Kidney glomerular epithelial cell (primary cell): ENCODE measurements at regions not wholly inside any gene's neighbourhood (a gene's known extent, or its start where the extent isn't known, plus 50 kb on each side); places are given as distances from the start of the nearest gene placed in this dataset.

Experiments
- DNase-seq: peaks from one replicate; lab custom pipeline; 2025; lab: John Stamatoyannopoulos, UW

DNA sequence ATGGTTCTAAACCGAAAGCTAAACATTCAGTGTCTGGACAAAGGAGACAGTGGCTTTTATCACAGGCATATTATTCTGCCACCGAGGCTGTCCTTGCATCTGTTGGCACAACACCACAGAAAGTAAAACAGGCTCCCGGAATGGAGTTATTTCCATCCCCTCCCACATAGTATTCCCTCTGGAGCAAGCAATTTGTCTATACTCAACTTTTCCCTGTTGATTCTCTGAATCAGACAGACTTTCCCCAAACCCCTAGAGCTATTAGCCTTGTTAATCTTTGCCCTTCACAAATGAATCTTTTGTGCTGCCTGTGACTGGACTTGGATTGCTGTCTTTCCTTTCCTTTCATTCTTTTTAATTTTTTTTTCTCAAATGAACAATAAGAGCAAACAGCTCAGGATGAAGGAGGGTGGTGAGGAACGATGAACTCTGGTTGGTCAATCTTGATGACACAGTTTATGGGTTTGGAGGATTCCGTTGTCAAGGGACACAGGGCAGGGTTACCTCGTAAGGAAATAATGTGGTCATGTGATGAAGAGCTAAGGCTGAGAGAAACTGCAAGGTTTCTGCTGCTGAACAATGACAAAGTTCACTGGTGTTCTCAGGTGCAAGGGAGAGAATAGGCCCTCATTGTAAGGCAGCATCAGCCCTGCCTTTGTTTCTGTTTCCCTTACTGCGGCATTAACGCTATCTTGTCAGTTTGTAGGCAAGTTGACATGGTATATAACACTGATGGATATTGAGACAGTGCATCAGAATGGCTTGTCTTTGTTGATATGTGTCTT is 275.0 kb upstream of the BMP2 start:
- peak; percentile 59 for DNase-seq

DNA sequence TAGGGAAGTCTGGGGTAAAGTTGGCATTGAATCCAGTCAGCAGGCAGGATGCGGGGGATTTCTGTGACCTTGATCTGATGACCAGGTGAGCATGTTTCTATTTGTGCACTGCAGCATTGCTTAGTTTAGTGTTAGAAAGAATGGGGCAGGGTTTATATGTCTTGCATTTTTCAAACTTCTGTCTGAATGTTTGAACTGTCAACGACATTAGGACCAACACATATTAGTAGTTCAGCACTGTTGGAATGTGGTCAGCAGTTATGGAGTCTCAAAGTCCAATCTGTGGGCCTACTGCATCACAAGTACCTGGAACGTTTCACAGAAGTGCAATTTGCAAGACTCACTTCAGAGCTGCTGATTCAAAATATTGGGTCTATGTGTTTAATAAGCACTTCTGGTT is 276.6 kb upstream of the BMP2 start:
- no peak for DNase-seq

DNA sequence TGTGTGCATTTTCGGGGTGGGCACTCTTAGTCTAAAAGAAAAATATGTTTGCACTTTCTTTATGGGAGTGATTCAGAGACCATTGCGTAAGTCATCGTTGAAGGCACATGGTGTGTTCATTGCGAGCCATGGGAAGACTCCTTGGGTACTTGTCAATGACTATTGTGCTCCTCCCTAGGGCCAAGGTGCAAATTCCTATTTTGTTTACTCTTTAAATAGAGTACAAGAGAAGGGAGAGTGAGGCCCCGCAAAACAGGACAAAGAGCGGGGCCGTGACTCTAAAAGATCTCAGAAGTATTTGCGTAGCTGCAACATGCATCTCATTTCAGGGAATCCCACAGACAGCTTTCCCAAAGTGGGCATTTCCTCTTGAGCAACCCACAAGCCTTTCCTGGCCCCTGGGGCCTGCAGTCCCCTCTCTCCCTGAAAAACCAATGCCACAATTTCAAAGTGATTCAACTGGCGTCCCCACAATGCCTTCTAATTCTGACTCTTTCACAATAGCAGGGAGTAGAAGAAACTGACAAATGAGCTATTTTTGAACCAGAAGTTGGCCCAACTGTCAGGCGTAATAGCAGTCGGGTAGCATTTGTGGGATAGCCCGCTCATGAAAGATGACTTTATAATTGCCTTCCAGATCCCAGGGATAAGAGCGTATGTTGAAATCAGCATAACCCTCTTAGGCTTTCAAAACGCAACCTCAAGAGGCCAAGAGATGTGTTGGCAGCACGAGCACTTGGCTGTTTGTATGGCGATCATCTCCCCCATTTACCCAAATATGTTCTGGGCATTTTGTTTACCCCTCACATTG is 277.9 kb upstream of the BMP2 start:
- DNase-seq: no peak

DNA sequence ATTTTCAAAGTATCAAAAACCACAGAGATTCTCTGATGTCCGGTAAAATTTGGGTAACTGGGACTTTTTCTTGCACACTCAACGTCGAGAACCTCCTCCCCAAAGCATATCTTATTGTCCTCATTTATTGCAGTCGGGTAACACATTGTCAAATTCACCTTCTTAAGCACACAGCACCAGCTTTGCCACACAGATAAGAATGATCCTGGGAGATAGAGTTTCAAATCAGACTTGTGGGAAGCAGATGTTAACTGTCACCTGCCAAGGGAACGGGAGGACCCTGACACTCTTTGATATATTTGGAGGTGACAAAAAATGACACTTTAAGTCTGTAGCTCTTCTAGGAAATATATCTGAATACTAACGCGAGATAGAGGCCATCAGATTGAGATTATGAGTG is 282.1 kb upstream of the BMP2 start:
- no peak for DNase-seq

DNA sequence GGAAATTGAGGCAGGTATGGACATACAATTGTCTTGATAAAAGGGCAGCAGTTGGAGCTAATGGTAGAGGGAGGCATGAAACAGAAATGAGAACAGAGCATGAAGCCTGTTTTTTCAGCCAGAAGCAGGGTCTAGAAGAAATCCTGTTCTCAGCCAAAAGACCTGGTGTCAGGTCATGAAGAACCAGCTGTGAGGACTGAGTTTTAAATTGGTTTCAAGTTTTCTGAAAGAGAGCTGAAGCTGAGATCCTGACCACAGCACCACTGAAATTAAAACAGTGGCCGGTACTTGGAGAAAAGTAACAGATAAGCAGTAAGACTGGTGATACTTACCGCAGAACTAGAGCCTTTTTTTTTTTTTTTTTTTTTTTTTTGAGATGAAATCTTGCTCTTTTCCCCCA is 283.8 kb upstream of the BMP2 start:
- no peak for DNase-seq

DNA sequence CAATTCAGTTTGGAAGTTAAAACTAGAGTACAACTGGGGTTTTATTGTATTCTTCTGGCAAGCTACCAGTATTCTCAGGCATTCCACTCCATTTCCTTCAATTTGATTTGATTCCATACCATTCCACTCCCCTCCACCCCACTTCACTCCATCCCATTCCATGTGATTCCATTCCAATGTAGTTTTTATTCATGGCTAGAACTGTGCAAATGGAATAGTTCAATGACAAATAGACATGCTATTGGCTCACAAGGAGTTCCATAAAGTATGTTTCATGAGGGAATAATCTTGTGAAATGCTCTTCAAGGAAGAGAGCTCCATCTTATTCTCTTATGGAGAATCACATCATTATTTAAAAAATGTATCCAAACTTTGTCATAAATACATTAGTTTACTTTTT is 285.0 kb upstream of the BMP2 start:
- DNase-seq: no peak

DNA sequence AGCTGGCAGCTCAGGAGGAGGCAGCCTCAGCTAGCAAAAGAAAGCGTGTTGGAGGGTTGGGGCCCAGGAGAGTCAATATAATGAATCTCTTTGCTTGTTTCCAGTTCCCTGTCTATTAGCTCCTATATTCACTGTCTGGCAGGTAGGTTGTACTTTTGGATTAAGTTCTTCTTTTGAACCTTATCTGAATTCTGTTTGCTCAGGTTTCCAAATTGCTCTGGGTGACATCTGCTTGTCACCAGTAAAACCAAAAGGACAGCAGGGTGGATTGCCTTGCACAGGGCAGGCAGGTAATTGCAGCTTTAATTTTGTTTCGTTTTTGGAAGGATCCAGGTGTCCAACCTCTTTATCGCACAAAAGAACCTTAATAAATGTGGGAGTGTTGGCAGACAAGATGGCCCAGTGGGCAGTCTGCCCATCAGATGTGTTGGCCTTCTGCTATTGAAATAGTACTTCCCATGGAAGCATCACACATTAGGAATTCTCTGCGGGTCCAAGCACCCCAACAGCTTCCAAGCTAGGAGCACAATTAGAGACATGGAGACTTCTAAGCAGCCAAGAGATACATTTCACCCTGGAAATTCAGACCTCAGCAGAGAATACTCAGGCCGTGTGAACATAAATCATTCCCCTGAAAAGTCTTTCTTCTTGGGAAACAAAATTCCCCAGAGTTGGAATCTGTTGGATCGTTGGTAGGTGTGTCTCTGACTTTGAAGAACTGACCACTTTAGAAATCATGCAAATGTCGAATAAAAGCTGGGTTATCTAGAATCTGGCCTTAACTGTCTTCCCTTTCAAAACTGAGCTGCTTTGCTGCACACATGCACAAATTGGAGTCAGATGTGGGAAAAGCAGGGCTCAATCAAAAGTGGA is 286.9 kb upstream of the BMP2 start:
- DNase-seq: no peak

DNA sequence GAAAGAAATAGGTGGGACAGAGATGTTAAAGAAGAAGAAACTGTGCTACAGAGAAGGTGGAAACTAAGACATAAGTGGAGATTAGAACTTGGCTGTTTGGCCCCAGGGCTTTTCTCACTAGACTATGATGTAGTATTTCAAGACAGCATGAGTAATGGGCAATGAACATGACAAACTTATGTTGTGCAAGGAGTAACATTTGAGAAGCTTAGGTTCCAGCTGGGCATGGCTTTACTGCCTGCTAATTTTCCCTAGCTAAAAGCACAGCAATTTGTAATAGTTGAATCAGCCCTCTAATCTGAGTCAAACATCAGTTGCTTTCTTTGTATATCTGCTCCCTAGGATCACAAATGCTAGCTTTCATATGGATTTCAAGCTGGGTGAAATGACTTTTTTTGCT is 294.3 kb upstream of the BMP2 start:
- no peak for DNase-seq

DNA sequence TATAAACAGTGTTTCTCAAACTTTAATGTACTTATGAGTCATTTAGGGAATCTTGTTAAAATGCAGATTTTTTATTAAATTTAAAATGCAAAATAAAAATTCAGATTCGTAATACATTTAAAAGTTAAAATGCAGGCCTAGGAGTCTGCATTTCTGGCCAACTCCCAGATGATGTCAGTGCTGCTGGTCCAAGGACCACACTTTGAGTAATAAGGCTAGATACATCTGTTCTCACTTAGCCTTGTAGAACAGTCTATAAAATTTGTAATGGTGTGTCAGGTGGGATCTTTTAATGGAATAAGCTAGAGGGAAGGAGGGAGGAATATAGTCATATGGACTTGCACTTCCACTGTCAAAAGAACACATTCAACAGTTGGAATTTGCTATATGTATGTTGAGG is 295.6 kb upstream of the BMP2 start:
- no peak for DNase-seq

DNA sequence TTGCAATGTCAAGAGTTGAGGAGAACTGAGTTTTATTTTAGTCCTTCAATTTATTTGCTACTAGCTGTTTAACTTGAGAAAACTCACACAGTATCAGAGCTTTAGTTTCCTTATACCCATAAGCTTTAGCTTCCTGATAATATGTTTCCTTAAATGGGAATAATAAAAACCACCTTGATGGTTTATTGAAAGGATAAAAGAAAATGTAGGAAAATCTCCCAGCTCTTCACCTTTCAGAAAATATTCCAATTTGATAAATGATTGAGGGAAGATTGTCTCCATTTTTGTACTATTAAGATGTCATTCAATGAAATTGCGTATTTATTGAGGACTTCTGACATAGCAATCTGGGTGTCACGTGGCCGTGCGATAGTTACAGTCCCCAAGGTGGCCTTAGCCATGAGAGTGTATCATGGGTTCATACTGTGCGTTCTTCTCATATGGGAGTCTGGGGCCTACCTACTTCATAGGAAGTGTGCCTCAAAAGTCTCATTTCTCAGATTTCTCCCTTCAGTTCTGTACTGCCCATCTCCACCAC is 296.3 kb upstream of the BMP2 start:
- no peak for DNase-seq

DNA sequence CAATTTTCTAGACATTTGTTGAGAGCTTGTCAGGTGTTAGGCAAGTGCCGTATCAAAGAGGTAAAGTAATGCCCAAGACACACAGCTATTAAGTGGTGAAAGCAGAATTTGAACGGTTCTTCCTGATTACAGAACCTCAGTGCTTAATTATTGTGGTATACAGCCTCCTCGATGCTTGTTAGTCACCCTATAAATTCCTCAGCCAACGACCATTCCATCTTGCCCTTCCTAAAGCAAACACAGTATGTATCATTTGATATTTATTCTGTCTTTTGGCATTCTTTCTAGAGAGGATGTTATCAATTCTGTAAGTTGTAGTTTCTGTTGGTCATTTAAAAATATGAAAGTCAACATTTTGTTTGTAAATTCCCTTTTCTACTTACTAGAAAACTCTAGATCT is 297.8 kb upstream of the BMP2 start:
- DNase-seq: no peak

DNA sequence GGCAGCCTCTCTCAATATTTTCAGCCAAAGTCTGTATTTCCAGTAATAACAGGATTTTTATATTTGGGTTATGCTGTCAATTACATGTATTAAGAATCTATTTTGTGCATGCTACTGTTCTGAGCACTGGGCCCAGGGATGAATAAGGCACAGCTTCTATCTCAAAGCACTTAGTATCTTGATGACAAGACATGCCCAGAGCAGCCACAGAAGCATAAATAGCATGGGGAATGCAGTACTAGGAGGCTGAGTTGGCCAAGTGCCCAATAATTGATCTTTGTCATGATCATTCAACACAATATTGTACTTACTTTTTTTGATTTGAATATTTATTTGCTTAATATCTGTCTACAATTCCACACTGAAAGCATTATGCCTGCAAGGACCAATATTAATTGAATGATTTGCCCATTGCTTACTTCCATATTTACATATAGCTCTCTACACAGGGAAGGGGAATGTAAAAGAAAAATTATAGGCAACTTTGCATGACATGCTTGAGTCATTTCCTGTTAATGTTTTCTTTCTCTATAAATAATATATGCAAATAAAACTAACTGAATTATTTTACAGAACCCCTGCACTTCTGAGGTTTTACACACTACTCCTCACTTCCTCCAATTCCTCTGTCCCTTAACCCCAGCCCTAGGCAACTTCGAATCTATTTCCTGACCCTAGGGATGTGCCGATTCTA is 298.9 kb upstream of the BMP2 start:
- no peak for DNase-seq

DNA sequence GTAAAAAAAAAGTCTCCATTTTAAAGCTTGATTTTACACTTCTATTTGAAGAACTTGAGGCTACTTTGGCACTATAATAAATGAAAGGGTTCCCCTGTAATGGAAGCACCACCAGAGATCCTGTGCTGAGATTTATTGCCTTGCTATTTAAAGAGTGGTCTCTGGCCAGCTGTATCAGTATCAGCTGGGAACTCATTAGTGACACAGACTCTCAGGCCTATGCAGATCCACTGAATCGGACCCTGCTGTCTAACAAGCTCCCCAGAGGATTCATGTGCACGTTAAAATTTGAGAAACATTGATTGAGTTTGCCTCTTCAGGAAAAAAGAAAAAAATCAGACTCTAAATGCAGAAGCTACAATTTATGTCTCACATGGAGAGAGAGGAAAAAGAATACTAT is 299.9 kb upstream of the BMP2 start:
- no peak for DNase-seq

DNA sequence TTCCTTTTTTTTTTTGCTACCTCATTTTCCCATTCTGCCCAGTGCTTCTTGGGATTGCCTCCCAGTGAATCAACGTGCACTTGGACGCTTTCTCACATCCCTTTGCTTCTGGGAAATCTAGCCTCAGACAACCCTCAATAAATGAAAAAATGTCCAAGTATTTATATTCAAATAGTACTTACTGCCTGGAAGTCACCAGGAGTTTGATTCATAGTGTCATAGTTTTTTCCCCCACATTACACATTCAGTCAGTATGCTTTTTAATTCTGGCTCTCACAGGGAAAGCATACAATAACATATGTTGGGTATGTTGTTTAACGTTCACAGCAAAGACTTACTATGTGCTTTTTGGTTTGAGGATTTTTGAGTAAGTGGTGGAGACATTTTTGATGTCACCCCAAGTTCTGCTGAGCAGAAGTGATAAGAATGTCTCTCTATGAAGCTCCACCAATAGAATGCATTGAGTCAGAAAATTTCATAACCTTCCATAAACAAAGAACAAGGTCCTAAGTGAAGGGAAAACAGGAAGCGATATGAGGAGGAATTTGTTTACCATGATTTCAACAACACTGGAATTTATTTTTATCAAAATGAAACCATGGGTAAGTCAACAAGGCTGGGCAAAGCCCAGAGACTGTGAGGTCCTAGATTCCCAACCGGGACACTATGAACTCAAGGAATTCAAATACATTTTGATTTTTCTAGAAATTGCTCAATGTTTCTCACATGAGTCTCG is 301.2 kb upstream of the BMP2 start:
- DNase-seq: no peak

DNA sequence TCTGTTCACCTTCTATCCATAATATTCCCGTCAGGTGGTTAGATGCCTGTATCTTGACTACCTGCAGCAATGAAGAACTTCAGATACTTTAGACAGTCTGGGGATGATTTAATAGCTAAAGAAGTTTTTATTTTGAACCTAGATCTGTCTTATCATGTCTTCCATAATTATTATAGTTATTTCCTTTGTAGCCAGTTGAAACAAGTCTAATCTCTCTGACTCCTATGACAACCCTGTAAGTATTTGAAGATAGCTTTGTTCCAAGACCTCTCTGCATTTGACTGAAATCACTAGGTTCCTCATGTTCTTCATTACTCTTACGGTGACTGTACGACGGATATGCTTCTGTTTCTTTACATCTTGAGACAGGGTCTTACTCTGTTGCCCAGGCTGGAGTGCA is 316.6 kb upstream of the BMP2 start:
- DNase-seq: no peak

DNA sequence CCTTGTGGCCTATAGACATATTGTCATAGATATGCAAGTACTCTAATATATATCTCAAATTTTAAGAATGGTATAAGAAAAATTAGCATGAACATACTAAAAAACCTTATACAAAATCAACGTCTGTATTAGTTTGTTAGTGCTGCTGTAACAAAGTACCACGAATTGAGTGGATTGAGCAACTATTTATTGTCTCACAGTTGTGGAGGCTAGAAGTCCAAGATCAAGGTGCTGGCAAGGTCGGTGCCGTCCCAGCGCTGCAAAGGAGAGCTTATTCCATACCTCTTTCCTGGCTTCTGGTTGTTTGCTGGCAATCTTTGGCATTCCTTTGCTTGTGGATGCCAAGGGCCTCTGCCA is 317.6 kb upstream of the FERMT1 start:
- DNase-seq: no peak

DNA sequence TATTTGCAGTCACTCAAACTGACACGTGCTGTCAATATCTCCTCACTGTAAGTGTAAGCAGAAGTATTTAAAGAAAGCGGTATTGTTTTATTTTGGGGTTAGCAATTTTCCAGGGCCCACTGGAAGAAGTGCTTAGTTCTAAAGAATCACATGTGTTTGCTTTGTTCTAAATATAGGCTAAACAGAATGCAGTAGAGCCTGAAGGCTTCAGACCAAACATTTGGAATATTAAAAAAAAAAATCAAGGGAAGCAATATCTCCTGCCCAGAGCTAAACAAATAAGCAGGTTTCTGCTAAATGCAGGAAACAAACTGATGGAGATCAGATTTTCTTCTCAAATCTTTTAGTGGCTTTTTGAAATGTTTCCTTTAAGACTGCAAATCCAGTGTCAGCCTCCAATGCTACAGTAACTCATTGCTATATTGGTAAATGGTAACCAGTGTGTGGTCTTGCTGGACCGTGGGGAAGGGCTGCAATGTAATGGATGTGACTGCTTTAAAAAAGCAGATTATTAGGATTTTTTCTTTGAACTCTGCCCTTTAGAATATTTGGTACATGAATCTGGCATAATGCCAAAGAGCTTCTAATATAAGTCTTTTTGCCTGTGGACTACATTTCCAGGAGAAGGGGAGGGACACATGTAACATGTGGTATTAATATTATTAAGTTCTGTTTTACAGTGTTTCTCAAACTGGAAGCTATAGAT is 317.1 kb upstream of the FERMT1 start:
- no peak for DNase-seq

DNA sequence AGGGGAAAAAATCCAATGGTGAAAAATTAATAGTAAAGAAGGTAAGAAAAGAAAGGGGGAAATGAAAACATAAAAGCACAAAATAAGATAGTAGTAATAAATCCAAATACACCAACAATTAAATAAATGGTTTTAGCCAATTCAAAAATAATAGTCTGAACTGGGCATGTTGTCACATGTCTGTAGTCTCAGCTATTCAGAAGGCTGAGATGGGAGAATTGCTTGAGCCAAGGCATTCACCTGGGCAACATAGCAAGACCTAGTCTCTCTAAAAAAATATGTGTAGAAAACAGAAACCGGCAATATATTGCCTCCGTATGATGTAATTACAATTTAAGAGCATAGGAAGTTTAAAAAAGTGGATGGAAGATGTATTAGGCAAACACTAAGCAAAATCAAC is 311.3 kb upstream of the FERMT1 start:
- no peak for DNase-seq

DNA sequence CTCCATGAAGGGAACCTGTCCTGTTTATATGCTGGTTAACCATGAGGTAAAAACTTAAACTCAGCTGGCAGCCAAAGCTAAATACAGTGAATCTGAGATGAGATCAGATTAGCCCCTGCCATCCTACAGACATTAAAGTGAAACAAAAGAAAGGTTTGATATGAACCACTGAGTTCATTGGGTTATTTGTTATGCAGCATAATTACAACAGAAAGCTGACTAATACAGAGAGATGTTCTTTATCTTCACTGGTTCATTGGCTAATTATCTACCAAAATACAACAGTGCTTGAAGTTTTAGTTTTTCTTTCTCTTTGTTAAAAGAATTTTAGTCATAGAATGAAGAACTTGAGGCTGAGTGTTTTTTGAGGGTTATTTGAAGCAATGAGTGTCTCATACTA is 307.6 kb upstream of the FERMT1 start:
- no peak for DNase-seq

DNA sequence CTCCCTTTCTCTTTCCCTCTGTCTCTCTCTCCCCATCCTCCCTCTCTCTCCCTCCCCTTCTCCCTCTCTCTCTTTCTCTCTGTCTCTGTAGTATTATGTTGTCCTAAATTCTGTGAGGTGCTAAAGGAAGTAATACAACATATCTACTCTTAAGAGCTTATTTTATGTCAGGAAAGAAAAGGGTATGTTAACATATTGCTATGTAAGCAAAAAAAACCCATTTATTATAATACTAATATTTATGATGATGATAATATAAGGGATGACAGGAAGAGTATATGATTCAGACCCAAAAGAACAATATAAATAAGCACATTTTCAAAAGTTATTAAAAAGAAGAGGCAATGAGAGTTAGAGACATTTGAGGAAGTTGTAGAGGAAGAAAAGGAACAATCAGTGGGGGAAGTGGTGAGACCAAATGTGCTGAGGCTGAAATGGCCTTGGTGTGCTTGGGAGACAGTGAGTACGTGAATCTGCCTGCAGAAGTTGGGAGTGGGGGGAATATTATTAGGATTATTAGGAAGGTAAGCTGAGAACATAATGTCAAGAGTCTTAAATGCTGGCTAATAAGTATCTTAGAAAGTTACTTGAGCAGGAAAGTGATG is 303.6 kb upstream of the FERMT1 start:
- no peak for DNase-seq
